ENCODE measurements at regions not wholly inside any gene's neighbourhood (a gene's known extent, or its start where the extent isn't known, plus 50 kb on each side); places are given as distances from the start of the nearest gene placed in this dataset.
"Not testable (repeated sequence)": the region's sequence is repeated elsewhere in the genome, so short reads cannot be mapped to it uniquely, and the experiment has no call there.

DNA sequence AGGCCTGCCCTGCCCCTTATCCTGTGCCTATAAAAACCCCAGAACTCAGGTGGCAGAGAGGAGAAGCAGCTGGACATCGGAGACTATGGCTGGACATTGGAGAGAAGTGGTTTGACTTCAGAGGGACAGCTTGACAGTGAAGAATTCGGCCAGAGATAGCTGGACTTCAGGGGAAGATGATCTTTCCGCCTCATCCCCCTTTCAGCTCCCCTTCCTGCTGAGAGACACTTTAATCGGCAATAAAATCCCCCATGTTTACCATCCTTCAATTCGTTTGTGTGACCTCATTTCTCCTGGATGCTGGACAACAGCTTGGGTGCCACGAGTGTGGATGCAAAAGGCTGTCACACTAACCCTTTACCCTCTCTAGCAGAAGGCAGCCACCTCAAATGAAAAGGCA lies 134.1 kb upstream of the TUT7 start:
- no peak for DNase-seq (ENCODE audit: low read depth)

DNA sequence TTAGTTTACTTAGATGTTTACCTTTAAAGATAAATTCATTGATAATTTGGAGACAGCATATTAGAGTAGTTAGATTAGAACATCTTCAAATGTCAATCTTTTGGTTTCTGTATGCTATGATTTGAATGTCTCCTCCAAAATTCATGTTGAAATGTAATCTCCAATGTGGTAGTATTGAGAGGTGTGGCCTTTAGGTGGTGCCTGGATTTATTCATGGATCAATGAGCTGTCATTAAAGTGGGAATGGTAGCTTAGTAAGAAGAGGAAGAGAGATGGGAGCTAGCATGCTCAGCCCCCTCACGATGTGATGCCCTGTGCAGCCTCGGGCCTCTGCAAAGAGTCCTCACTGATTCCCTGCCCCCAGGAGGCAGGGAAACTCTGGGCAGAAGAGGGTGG lies 133.6 kb upstream of the TUT7 start:
- no peak for DNase-seq (ENCODE audit: low read depth)

DNA sequence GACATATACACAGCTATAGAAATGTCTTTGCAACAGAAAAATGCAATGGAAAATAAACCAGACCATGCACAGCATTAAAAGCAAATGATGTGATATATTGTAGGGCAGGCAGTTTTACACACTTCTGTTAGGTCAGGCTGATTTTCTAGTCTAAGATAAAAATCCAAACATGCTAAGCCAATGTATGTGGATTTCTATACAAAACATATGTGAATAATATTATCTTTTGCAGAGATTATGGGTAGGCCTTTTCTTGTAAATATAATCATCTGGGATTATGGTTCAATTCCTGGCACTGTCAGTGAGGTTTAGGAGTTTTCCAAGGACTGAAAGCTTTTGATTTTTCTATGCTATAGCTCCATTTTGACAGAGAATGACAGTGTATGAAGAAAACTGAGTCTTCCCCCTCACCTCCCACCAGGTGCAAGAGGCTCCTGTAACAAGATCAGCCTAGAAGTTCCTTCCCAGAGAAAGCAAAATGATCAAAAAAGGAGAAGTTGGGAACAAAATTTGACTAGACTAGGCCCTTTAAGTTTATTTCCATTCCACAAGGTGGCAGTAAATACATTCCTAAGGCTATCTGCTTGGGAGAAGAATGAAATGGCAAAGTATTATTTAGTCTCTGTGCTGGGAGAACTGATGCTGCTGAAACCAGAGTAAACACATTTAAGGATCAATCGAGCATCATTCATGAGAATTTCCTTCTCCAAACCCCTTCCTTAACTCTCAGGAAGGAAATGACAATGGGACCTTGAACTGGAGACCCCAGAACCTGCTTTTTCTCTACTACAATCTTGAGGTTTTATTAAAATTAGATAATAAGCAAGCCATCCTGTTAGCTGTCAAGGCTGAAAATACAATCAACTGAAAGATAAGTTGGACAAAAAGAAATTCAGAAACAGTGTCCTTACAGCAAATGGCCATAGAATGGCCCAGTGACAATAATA lies 133.0 kb upstream of the TUT7 start:
- DNase-seq (ENCODE audit: low read depth) = peak; percentile 78

DNA sequence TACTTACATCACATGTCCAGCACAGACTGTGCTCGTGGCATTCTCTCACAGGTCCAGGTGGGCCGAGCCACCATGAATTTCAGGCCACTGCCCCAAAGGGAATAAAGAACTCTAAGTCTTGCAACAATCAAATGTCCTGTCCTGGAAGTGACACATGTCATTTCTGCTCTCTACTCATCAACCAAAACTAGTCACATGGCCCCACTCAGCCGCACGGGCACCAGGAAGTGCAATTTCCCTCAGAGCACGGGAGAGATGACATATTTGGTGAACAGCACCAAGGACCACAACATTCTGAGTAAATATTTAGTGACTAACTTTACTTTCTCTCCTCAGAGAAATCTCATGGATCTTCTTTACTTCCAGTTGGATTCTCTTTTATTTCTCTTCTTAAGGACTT lies 131.1 kb upstream of the TUT7 start:
- no peak for DNase-seq (ENCODE audit: low read depth)

DNA sequence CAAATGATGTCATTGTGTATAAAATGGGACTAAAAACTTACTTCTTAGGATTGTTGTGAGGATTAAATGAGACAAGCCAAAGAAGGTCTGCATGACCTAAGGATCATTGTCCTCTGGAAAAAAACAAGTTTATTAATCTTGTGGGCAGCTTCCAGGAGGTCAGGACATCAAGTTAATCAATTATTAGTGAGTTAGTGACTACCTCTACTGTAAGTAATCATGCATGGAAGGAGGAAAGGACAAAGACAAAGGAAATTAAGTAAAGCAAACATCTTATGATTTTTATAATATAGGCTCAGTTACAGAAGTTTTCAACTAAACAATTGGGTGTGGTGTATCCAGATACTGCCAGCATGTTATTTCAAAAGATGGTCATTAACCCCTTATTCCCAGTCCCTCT lies 129.3 kb upstream of the TUT7 start:
- DNase-seq (ENCODE audit: low read depth) = peak; percentile 90

DNA sequence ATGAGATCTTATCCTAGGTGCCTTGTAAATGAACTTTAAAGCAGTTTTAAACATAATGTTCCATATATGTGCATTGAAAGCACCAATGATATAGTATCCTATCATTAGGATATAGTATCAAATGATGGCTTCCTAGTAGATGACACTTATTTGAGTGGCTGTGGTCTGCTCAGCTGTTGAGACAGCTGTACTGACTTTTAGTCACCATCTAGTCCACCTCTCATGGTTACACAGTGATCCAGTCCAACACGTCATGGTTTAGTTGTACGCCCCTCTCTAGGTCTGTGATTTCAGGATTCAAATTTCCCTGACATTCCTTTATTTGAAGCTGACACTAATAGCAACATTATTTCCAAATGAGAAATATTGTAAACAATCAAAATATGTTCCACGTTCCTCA lies 127.3 kb upstream of the TUT7 start:
- DNase-seq (ENCODE audit: low read depth) = no peak

DNA sequence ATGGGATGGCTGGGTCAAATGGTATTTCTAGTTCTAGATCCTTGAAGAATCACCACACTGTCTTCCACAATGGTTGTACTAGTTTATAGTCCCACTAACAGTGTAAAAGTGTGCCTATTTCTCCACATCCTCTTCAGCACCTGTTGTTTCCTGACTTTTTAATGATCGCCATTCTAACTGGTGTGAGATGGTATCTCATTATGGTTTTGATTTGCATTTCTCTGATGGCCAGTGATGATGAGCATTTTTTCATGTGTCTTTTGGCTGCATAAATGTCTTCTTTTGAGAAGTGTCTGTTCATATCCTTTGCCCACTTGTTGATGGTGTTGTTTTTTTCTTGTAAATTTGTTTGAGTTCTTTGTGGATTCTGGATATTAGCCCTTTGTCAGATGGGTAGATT lies 121.0 kb upstream of the TUT7 start:
- not testable (repeated sequence) for DNase-seq (ENCODE audit: low read depth)

DNA sequence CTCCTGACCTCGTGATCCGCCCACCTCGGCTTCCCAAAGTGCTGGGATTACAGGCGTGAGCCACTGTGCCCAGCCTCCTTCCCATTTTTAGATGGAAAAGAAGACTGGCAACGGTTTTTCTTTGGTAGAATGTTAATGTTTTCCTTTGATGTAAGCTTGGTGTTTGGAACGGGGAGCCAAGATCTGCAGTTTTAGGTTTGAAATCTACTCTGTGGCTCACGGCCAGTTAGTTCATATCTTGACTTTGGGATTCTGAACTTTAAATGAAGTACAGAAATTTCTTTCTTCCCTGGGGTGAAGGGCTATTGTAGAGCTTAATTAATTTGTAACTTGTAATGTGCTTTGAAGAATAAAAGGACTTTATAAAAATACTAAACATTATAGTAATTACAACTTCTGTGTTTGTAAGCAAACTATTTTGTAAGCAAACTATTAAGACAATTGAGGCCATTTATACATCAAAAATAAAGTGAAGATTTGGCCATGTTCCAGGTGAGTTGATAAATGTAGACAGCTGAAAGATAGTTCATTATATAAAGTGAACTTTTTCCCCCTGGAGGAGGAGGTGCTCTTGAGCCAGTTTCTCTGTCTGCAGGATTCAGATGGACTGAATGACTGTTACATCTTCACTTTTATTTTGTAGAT lies 117.1 kb upstream of the TUT7 start:
- DNase-seq (ENCODE audit: low read depth) = peak; percentile 33

DNA sequence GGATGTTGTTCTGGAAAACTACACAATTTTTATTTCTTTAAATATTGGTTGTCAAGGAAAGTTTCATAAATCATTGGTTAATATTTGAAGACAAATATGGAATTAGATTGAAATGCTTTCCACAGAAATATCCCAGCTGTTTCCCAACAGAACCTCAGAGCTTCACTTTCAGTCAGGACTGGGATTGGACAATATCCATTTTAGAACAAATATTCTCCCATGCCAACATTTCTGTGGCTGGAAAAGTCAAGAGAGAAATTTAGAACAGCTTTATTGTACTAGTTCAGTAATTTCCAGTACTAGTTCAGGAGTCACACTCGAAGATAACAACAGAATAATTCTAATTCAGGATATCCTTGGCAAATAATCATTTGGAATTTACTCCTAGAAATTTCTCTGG lies 116.1 kb upstream of the TUT7 start:
- DNase-seq (ENCODE audit: low read depth) = peak; percentile 26

DNA sequence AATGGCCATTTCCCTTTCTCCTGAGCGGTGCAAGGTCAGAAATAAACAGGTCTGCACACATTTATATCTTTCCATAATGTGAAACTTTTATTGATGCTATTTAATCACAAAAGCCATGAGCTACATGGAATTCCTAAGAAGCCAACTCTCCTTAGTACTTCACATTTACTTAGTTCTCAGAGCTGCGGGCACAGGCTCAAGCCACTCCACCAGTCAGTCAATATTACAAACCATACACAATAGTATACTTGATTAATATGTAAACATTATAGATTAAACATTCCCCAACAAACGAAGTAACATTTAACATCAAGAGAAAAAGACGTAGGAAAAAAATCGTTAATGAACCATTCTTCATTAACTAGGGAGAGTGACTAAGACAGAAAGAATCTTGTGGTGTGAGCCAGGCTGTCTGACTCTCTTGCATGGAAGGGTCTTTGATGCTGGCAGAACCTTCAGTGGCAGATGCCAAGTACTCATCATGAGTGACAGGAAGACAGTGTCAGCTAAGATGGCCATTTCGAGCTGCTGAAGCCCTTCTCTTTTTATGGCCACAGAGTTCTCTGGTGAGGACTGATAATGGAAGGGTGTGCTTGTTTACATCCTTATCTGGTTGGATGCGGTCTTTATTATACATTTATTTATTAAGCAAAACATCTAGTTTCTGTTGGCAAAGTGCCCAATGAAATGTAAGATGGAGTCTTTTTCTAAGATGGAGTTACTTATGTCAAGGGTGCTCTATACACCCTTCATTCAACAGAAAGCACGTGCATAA lies 115.5 kb upstream of the TUT7 start:
- peak; percentile 83 for DNase-seq (ENCODE audit: low read depth)

DNA sequence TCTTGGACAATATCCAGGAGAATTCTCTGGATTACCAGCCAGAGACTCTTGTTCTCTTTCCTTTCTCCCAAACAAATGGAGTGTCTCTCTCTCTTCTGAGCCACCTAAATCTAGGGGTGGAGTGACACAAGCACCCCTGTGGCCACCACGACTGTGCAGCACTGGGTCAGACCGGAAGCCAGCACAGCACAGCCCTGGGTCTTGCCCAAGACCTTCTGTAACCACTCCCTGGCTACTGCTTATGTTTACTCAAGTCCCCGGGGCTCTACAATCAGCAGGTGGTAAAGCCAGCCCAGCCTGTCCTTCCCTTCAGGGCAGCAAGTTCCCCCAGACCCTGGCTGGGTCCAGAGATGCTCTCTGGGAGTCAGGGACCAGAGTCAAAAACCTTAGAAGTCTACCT lies 110.0 kb upstream of the TUT7 start:
- DNase-seq (ENCODE audit: low read depth) = peak; percentile 14

DNA sequence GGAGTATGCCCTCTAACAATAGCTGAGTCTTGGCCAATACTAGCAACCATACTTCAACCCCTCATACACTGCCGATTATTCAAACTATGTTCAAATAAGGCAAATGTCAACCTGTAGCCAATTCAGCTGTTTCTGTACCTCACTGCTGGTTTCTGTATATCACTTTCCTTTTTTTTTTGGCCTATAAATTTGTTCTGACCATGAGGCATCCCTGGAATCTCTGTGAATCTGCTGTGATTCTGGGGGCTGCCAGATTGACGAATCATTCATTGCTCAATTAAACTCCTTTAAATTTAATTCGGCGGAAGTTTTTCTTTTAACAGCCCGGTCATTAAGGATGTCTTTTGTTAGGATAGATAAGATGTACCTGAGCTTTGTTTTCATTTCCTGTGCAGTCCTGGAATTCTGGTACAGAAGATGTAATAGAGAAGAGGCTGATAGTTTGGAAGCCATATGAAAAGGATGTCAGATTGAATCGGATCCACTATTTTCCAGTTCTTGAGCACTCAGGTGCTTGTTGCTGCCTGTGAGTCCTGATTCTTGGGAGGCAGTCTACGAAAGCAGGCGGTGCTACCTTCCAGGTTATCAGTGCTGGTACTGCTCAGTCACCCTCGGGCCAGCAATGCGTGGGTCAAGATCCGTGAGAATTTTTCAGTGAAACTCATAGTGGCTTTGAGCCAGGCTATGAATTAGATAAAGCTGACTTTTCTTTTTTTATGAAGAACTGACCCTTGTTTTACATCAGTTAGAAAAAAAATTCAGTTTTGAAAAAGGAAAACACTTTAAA lies 106.2 kb upstream of the TUT7 start:
- peak; percentile 25 for DNase-seq (ENCODE audit: low read depth)

DNA sequence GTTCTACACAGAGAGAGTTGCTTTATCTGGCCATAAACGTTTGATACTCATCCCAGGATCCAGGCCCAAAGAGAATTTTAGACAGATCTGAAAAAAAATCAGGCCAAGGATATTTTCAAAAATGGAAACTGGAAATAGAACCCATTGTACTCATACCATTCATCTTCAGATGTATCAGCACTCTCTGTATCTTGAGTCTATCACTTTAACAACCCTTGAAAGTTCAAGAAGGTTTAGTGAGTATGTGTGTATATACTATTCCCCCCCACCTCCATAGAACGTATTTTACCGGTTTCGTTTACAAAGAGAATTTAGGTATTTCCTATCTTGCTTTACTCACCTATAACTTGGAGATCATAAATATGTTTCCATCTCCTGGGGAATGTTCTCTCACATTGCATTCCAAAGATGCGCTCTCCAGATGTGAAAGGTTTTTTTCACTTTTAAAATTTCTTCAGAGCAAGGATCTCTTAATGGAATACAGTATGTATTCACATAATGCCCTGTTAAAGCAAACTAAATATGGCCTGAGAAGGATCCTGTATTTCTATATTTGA lies 105.5 kb upstream of the TUT7 start:
- no peak for DNase-seq (ENCODE audit: low read depth)

DNA sequence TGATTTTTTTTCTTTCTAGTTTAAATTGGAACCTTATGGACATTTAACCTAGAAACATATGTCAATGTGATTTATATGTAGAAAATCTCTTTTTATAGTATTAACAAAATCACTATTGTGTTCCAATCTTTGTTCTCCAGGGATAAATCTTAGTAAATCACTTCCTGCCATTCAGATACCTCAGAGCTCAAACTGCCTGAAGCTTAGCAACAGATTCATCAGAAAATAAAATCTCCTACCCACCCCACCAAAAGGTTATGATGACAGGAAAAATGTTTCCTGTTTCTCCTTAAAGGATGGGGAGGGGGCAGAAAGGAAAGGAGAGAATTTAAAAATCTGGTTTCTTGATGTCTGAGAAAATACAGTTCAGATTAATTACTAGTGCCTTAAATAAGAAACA lies 105.0 kb upstream of the TUT7 start:
- no peak for DNase-seq (ENCODE audit: low read depth)

DNA sequence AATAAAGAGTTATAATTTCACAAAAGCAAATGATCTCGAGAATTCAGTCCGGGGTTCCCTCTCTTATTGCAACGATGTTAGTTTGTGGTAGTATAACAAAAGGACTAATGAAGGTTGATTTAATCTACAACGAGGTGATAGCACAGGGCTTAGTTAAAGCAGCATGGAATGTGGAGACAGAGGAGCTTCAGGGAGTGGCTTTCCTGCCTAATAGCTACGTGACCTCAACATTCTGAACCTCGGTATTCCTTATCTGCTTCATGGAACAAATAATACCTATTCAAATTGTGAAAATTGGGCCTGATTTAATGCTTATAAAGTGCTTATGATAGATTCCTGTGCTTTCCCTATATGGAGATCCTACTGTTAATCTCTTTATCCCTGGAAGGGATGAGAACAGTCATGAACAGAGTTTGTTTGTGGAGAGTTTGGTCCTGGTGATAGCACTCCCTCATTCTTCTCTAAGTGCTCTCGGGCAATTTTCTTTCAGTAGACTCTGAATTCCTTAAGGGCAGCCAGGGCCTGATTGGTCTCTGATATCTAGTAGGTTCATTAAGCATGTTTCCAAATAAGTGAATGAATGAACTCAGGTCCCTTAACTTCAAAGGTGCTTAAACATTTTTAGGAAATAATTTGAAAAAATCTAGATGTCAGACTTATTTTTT lies 104.1 kb upstream of the TUT7 start:
- no peak for DNase-seq (ENCODE audit: low read depth)

DNA sequence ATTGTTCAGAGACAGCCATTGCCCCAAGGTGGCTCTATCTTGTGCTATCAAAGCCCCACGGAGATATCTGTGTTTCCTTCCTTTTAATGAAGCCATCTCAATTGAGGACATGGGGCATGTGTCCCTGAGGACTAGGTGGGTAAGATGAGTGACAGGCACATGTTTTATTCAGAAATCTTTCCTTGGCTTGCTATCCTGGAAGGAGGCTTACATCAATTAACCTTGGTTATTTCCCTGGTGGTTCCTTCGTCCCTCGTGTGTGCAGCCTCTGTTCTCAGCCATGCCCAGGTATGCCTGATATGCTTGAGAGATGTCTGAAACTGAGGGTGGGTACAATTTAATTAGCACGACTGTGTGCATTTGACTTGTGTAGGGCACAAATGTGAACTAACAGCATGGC lies 102.2 kb upstream of the TUT7 start:
- no peak for DNase-seq (ENCODE audit: low read depth)

DNA sequence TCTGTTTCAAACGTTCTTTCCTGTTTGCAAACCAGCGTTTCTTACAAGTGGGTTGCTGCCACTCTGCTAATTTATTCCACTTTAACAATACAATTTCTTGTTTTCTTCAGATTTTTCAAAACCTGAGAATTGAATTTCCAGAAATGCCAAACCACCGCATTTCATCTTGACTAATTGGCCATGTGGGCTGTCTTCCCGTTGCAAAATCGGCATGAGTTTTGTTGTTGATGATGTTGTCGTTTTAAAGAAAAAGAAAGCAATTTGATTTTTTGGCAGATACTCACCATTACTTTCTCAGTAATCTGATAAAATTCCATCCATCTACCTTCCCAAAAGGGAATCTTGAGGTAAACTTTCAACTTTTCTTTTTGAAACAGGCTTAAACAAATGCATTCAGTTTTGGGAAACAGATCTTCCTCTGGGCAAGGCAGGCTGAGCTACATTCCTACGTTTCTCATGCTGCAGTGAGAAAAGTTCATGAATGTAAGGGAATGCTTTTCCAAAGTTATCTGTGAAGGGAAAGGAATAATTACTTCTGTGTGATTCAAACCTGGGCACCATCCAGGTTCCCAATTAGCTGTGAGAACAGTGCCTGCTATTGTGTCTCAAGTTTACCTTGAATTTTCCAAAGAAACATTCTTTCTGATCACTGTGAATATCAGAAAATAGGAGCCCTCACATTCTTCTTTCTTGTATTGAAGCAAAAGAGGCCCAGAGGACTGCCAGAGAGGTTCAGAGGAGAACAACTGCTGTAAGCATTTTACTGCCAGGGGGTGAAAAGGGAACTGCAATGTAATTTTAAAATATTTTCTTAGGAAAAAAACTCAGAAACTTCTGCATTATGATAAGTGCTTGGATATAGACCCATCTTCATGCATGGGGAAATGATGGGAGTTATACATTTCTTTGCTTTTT lies 100.7 kb upstream of the TUT7 start:
- no peak for DNase-seq (ENCODE audit: low read depth)

DNA sequence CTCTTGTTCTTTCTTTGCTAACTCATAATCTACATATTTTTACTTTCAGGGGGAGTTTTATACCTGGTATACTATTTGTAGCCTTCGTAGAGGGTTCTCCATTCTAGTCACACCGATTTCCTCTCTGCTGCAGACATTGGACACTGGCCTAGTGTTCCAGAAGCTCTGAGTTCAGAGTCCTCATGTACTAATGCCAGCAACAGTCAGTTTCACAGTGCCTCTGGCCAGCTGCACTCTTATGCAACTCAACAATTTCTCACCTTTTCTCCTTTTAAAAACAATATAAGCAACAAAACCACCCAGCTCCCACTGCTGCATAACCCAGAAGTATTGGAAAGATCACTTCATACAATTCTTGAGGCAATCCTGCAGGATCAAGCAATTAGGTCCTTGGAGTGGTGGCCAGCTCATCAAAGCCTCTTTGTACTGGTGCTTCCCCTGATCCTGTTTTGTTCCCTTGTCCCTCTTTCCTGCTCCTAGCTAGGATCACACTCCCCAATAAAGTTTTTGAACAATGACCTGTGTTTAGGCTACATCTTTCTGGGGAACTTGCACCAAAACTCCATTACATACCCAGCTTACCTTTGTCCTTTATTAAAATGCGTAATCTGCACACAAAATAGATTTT lies 98.1 kb upstream of the TUT7 start:
- DNase-seq (ENCODE audit: low read depth) = peak; percentile 25

DNA sequence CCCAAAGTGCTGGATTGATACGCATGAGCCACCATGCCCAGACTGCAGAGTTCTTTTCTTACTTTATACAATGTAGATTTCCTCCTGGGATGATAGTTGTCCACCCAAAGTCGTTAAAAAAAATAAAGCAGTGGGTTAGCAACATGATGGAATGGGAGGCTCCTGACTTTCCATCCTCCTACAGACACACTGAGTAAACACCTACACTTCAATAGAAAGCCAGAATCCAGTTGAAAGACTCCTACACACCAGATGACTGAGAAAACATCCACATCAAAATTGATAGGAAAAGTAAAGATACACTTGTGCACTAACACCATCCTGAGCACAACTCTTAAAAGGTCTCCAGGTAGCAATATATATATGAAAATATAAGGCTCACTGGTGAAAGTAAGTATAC lies 95.0 kb upstream of the TUT7 start:
- no peak for DNase-seq (ENCODE audit: low read depth)
